ENCODE measurements at regions not wholly inside any gene's neighbourhood (a gene's known extent, or its start where the extent isn't known, plus 50 kb on each side); places are given as distances from the start of the nearest gene placed in this dataset.

GRCh38 chr11:70606951-70607330, 208.6 kb downstream of the CTTN start:
- TF ChIP-seq CTCF (IDR thresholded peaks at IDR 0.05) (no peak), POLR2A (IDR thresholded peaks at IDR 0.05) (no peak)

Measured in thyroid gland (tissue), 4 donors.